ENCODE measurements at regions not wholly inside any gene's neighbourhood (a gene's known extent, or its start where the extent isn't known, plus 50 kb on each side); places are given as distances from the start of the nearest gene placed in this dataset.

- no peak for TF ChIP-seq ZNF768 (tag by site-specific recombination; IDR thresholded peaks at IDR 0.05)
- TF ChIP-seq, protein P1, sequence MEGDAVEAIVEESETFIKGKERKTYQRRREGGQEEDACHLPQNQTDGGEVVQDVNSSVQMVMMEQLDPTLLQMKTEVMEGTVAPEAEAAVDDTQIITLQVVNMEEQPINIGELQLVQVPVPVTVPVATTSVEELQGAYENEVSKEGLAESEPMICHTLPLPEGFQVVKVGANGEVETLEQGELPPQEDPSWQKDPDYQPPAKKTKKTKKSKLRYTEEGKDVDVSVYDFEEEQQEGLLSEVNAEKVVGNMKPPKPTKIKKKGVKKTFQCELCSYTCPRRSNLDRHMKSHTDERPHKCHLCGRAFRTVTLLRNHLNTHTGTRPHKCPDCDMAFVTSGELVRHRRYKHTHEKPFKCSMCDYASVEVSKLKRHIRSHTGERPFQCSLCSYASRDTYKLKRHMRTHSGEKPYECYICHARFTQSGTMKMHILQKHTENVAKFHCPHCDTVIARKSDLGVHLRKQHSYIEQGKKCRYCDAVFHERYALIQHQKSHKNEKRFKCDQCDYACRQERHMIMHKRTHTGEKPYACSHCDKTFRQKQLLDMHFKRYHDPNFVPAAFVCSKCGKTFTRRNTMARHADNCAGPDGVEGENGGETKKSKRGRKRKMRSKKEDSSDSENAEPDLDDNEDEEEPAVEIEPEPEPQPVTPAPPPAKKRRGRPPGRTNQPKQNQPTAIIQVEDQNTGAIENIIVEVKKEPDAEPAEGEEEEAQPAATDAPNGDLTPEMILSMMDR (tag by site-specific recombination; IDR thresholded peaks at IDR 0.05), result no peak
- TF ChIP-seq, protein P2, sequence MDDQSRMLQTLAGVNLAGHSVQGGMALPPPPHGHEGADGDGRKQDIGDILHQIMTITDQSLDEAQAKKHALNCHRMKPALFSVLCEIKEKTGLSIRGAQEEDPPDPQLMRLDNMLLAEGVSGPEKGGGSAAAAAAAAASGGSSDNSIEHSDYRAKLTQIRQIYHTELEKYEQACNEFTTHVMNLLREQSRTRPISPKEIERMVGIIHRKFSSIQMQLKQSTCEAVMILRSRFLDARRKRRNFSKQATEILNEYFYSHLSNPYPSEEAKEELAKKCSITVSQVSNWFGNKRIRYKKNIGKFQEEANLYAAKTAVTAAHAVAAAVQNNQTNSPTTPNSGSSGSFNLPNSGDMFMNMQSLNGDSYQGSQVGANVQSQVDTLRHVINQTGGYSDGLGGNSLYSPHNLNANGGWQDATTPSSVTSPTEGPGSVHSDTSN (CRISPR knock-in tag; IDR thresholded peaks at IDR 0.05), result no peak
- TF ChIP-seq ZNF239 (tag by site-specific recombination; IDR thresholded peaks at IDR 0.05), result no peak
- no peak for TF ChIP-seq ZSCAN18 (tag by site-specific recombination; IDR thresholded peaks at IDR 0.05)
- TF ChIP-seq WT1 (tag by site-specific recombination; IDR thresholded peaks at IDR 0.05), result no peak
- TF ChIP-seq ZNF777 (tag by site-specific recombination; IDR thresholded peaks at IDR 0.05; ENCODE audit: borderline replicate concordance), result no peak
- TF ChIP-seq ZNF274 (IDR thresholded peaks at IDR 0.05; ENCODE audit: low read length), result no peak
- TF ChIP-seq ZNF274 (tag by site-specific recombination; IDR thresholded peaks at IDR 0.05; ENCODE audit: borderline replicate concordance), result no peak
Observed at GRCh38 chr4:176614793-176615192, 177.9 kb downstream of the VEGFC start.
